Sigmoid colon (tissue), 6 donors: ENCODE measurements at regions not wholly inside any gene's neighbourhood (a gene's known extent, or its start where the extent isn't known, plus 50 kb on each side); places are given as distances from the start of the nearest gene placed in this dataset.
A peak's percentile ranks its signal among the peaks of the same experiment; 100 is the strongest.

Experiments
- DNase-seq: peaks from one replicate; pipeline ENCODE4 v3.0.0-alpha.2; 2019
- H3K27ac ChIP-seq, 4 donors: fragments of 200-600 bp; sonication (generic); one replicate each; pipeline ENCODE4 v1.5.1; 2016 to 2019; ENCODE audit warnings: mild to moderate bottlenecking in 1 of 4
- H3K27me3 ChIP-seq, 3 donors: fragments of 200-600 bp; sonication (generic); one replicate each; pipeline ENCODE4 v1.5.1; 2019; ENCODE audit warnings: mild to moderate bottlenecking in 1 of 3
- H3K36me3 ChIP-seq, 4 donors: fragments of 200-600 bp; sonication (generic); one replicate each; pipeline ENCODE4 v1.5.1; 2016 to 2019
- H3K4me1 ChIP-seq, 4 donors: fragments of 200-600 bp; sonication (generic); one replicate each; pipeline ENCODE4 v1.5.1; 2017 to 2019
- H3K4me3 ChIP-seq, 4 donors: fragments of 200-600 bp; sonication (generic); one replicate each; pipeline ENCODE4 v1.5.1; 2017 to 2019; ENCODE audit warnings: mild to moderate bottlenecking in 2 of 4, moderate library complexity in 1 of 4
- H3K9me3 ChIP-seq, 4 donors: fragments of 200-600 bp in 3 of 4; sonication (generic) in 3 of 4; one replicate each; pipeline versions ENCODE4 v1.5.1 to v1.6.1; 2013 to 2019
- EP300 ChIP-seq, 4 donors: sonication (generic); formaldehyde crosslinking; IDR thresholded peaks; one replicate each; pipeline ENCODE4 v1.6.1; 2017; ENCODE audit warnings: antibody characterized with exemption in 4 of 4
- POLR2A ChIP-seq, 2 donors: fragments of 450-650 bp; IDR thresholded peaks; one replicate each; pipeline ENCODE4 v1.6.1; 2016; ENCODE audit warnings: antibody characterized with exemption in 2 of 2, mild to moderate bottlenecking in 2 of 2, moderate library complexity in 2 of 2
- POLR2AphosphoS5 ChIP-seq, 4 donors: sonication (generic); formaldehyde crosslinking; IDR thresholded peaks; one replicate each; pipeline ENCODE4 v1.6.1; 2017; ENCODE audit warnings: antibody characterized with exemption in 4 of 4
- WGBS, 2 donors: extraction: QIAGEN DNeasy Blood & Tissue Kit; methylation state at CpG; one replicate each; pipeline ENCODE4 v1.1.7; 2013; 5-methylcytosine and 5-hydroxymethylcytosine counted together
- intact Hi-C: fragments of 100-400 bp; cut with DNase I; formaldehyde crosslinking; loops from one replicate; pipeline ENCODE4 v1.15.1; 2023
- TF ChIP-seq, protein P1 (sequence below), 4 experiments: fragments of 450-650 bp in 3 of 4; fragments of 200-600 bp in 1 of 4; IDR thresholded peaks; one replicate each; pipeline ENCODE4 v1.5.1; 2016 to 2019; ENCODE audit warnings: antibody characterized with exemption in 4 of 4, mild to moderate bottlenecking in 3 of 4, moderate library complexity in 2 of 4
- donor health status: healthy with polysubstance abuse.
- donor health status: healthy.

DNA sequence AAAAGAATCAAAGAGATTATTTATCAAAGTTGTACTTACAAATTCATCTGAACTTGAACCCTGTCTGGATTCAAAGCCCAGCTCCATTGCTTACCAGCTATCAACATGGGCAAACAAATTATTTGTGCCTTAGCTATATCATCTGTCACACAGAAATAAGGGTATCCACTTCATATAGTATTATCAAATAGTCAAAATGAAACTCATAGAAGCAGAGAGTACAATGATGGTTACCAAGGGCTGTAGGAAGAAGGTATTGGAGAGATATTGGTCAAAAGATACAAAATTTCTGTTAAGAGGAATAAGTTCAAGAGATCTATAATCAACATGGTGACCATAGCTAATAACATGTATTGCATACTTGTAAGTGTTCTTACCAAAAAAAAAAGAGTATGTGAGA is 87.8 kb upstream of the CCDC28A start:
- no peaks in the 10 kb centered on the region for H3K36me3 ChIP-seq
- no peaks in the 10 kb centered on the region for H3K27me3 ChIP-seq
- H3K27ac ChIP-seq = no peak overlapping the region
- no peaks in the 10 kb centered on the region for H3K9me3 ChIP-seq
- H3K4me3 ChIP-seq = no peak overlapping the region
- intact Hi-C loops = no loop called here
- no peaks in the 10 kb centered on the region for H3K4me1 ChIP-seq
- TF ChIP-seq POLR2AphosphoS5 (IDR thresholded peaks at IDR 0.05) (no peak), EP300 (IDR thresholded peaks at IDR 0.05) (no peak), POLR2A (IDR thresholded peaks at IDR 0.05) (no peak)
- TF ChIP-seq, protein P1, sequence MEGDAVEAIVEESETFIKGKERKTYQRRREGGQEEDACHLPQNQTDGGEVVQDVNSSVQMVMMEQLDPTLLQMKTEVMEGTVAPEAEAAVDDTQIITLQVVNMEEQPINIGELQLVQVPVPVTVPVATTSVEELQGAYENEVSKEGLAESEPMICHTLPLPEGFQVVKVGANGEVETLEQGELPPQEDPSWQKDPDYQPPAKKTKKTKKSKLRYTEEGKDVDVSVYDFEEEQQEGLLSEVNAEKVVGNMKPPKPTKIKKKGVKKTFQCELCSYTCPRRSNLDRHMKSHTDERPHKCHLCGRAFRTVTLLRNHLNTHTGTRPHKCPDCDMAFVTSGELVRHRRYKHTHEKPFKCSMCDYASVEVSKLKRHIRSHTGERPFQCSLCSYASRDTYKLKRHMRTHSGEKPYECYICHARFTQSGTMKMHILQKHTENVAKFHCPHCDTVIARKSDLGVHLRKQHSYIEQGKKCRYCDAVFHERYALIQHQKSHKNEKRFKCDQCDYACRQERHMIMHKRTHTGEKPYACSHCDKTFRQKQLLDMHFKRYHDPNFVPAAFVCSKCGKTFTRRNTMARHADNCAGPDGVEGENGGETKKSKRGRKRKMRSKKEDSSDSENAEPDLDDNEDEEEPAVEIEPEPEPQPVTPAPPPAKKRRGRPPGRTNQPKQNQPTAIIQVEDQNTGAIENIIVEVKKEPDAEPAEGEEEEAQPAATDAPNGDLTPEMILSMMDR (IDR thresholded peaks at IDR 0.05) = no peak
- no peak for DNase-seq

DNA sequence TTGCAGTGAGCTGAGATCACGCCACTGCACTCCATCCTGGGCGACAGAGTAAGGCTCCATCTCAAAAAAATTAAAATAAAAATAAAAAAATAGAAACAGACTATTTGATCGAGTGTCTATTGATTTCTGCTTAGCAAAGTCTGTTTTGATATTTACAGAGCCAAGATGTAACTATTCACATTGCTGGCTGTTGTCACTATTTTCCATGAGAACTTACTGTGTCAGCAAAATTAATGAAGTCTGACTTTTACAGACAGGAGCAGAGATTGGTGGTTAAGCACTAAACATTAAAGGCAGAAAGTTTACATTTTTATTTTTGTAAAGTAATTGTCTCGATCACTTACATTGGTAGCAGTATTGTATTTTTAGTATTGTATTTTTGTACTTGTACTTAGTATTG is 85.0 kb upstream of the CCDC28A start:
- Histone ChIP-seq H3K27me3 (no peaks in the 10 kb centered on the region), H3K4me1 (peaks cover 0 to 10% (median 6%) of the 10 kb centered on the region in 4 donors), H3K36me3 (no peaks in the 10 kb centered on the region), H3K9me3 (no peaks in the 10 kb centered on the region), H3K27ac (no peak overlapping the region), H3K4me3 (no peak overlapping the region)
- intact Hi-C loops = no loop called here
- 95 to 96% methylated on average over 4 of the region's 4 CpGs for WGBS, 2 donors
- no peak for TF ChIP-seq EP300 (IDR thresholded peaks at IDR 0.05)
- no peak for TF ChIP-seq POLR2A (IDR thresholded peaks at IDR 0.05)
- TF ChIP-seq, protein P1 (IDR thresholded peaks at IDR 0.05) = no peak
- DNase-seq = no peak

DNA sequence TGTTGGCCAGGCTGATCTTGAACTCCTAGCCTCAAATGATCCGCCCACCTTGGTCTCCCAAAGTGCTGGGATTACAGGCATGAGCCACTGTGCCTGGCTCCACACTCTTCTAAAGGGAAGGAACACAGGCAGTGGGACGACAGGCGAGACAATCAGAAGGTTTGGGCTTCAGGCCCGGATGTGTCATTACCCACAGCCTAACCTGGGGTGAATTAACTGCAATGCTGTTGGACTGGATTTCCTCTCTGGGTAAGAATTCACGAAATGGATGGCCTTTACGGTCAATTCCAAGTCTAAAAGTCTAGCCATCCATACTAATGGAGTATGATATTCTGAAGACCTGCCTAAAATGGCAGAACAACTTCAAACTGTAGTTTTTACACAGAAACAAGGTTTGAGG is 83.7 kb upstream of the CCDC28A start:
- no peaks in the 10 kb centered on the region for H3K27me3 ChIP-seq
- intact Hi-C loops = no loop called here
- H3K36me3 ChIP-seq = no peaks in the 10 kb centered on the region
- H3K4me3 ChIP-seq = no peak overlapping the region
- 91 to 95% methylated on average over 6 of the region's 6 CpGs for WGBS, 2 donors
- no peaks in the 10 kb centered on the region for H3K9me3 ChIP-seq
- TF ChIP-seq POLR2AphosphoS5 (IDR thresholded peaks at IDR 0.05) = no peak
- TF ChIP-seq, protein P1 (IDR thresholded peaks at IDR 0.05) = no peak
- TF ChIP-seq EP300 (IDR thresholded peaks at IDR 0.05) = no peak
- no peak for TF ChIP-seq POLR2A (IDR thresholded peaks at IDR 0.05)
- H3K27ac ChIP-seq = no peak overlapping the region
- DNase-seq = no peak
- peaks cover 0 to 14% (median 7%) of the 10 kb centered on the region in 4 donors for H3K4me1 ChIP-seq

DNA sequence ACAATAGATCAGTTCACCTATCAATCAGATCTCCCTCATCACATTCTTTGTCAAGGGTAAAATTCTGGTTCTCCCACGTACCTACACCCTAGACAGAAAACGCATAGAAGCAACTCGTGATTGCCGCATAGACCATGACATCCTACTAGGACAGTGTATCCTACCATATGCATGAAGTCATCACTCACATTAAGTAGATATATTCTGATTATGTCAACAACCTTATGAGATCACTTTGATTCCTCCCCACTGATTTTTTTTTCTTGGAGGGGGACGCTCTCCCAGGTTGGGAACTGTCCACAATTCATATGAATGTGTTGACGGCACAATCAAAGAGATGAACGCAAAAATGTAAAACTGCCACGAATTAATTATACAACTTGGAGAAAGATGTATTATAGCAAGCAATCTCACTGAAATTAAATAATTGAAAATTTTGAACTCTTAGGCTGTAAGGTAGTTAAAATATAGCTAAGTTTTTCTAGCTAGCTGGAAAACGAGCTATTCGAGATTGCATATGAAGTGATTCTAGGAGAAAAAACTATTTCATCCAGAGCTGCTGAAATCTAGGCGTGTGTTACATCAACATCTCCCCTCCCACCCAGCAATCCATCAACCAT is 82.5 kb upstream of the CCDC28A start:
- no peaks in the 10 kb centered on the region for H3K36me3 ChIP-seq
- no peaks in the 10 kb centered on the region for H3K27me3 ChIP-seq
- TF ChIP-seq POLR2A (IDR thresholded peaks at IDR 0.05) = no peak
- TF ChIP-seq, protein P1 (IDR thresholded peaks at IDR 0.05) = no peak
- no peak for TF ChIP-seq POLR2AphosphoS5 (IDR thresholded peaks at IDR 0.05)
- no peak for TF ChIP-seq EP300 (IDR thresholded peaks at IDR 0.05)
- DNase-seq = no peak
- intact Hi-C loops = no loop called here
- no peak overlapping the region for H3K27ac ChIP-seq
- H3K4me1 ChIP-seq = peaks cover 0 to 14% (median 7%) of the 10 kb centered on the region in 4 donors
- 73 to 74% methylated on average over 11 of the region's 11 CpGs for WGBS, 2 donors
- peak overlapping the region in 2 of 4 donors; percentile 58 to 77 for H3K4me3 ChIP-seq
- H3K9me3 ChIP-seq = no peaks in the 10 kb centered on the region

DNA sequence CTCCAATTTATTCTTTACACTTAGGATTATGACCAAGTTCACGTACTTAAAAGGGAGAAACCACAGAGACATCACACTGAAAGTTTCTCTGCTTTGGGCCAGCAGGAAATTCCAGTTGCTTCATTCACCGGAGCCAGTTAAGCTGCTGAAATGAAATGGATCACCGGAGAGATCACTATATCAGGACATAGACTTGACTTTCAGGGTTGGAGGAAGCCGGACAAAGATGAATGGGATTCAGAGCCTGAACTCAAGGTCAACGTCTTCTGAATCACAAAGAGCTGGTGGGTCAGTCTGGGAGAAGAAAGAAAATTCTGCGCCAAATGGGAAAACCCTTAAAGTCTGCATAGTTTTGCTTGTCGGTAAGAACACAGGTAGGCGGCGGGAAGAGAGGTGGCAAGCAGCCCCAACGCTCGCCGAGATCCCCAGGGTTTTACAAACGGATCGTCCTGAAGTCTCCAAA is 81.9 kb upstream of the CCDC28A start:
- WGBS, 2 donors = 5 to 10% methylated on average over 14 of the region's 14 CpGs
- intact Hi-C loops = loop anchor here (2.0 kb wide), 1 partner anchor 81 kb away; the partner anchor contains the start of gene CCDC28A
- no peaks in the 10 kb centered on the region for H3K36me3 ChIP-seq
- DNase-seq = no peak
- peak overlapping the region in 3 of 4 donors; percentile 69 to 74 (median 71) for H3K27ac ChIP-seq
- peak overlapping the region; percentile 48 to 88 (median 68) for H3K4me3 ChIP-seq
- no peaks in the 10 kb centered on the region for H3K9me3 ChIP-seq
- TF ChIP-seq EP300 (IDR thresholded peaks at IDR 0.05) (no peak), POLR2A (IDR thresholded peaks at IDR 0.05) (no peak), POLR2AphosphoS5 (IDR thresholded peaks at IDR 0.05) (no peak)
- TF ChIP-seq, protein P1 (IDR thresholded peaks at IDR 0.05) = no peak
- no peaks in the 10 kb centered on the region for H3K27me3 ChIP-seq
- peaks cover 0 to 14% (median 7%) of the 10 kb centered on the region in 4 donors for H3K4me1 ChIP-seq
